Prostate gland (tissue), 2 donors: ENCODE measurements at regions not wholly inside any gene's neighbourhood (a gene's known extent, or its start where the extent isn't known, plus 50 kb on each side); places are given as distances from the start of the nearest gene placed in this dataset.
"Not testable (repeated sequence)": the region's sequence is repeated elsewhere in the genome, so short reads cannot be mapped to it uniquely, and the experiment has no call there.

Experiments used
- POLR2A ChIP-seq: fragments of 450-650 bp; IDR thresholded peaks from one replicate; pipeline ENCODE4 v1.6.1; 2016; ENCODE audit warnings: antibody characterized with exemption, mild to moderate bottlenecking
- POLR2AphosphoS5 ChIP-seq: sonication (generic); formaldehyde crosslinking; IDR thresholded peaks from one replicate; pipeline ENCODE4 v1.6.1; 2017; ENCODE audit warnings: antibody characterized with exemption
- TF ChIP-seq, protein P1 (sequence below), 4 experiments: fragments of 200-600 bp in 2 of 4; fragments of 450-650 bp in 2 of 4; sonication (generic) in 2 of 4; IDR thresholded peaks; 1 replicate in 3 of 4; 2 replicates in 1 of 4; pipeline ENCODE4 v1.5.1; 2016 to 2019; ENCODE audit warnings: antibody characterized with exemption in 4 of 4, mild to moderate bottlenecking in 2 of 4, moderate library complexity in 2 of 4

DNA sequence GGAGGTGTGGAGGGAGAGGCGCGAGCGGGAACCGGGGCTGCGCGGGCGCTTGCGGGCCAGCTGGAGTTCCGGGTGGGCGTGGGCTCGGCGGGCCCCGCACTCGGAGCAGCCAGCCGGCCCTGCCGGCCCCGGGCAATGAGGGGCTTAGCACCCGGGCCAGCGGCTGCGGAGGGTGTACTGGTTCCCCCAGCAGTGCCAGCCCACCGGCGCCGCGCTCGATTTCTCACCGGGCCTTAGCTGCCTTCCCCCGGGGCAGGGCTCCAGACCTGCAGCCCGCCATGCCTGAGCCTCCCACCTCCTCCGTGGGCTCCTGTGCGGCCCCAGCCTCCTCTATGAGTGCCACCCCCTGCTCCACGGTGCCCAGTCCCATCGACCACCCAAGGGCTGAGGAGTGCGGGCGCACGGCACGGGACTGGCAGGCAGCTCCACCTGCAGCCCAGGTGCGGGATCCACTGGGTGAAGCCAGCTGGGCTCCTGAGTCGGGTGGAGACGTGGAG is 141.4 kb downstream of the SPRY1 start:
- TF ChIP-seq POLR2A, POLR2AphosphoS5: not testable (repeated sequence)
- TF ChIP-seq, protein P1, sequence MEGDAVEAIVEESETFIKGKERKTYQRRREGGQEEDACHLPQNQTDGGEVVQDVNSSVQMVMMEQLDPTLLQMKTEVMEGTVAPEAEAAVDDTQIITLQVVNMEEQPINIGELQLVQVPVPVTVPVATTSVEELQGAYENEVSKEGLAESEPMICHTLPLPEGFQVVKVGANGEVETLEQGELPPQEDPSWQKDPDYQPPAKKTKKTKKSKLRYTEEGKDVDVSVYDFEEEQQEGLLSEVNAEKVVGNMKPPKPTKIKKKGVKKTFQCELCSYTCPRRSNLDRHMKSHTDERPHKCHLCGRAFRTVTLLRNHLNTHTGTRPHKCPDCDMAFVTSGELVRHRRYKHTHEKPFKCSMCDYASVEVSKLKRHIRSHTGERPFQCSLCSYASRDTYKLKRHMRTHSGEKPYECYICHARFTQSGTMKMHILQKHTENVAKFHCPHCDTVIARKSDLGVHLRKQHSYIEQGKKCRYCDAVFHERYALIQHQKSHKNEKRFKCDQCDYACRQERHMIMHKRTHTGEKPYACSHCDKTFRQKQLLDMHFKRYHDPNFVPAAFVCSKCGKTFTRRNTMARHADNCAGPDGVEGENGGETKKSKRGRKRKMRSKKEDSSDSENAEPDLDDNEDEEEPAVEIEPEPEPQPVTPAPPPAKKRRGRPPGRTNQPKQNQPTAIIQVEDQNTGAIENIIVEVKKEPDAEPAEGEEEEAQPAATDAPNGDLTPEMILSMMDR (IDR thresholded peaks at IDR 0.05), result not testable (repeated sequence)
